GM18519 (cell line): ENCODE measurements at regions not wholly inside any gene's neighbourhood (a gene's known extent, or its start where the extent isn't known, plus 50 kb on each side); places are given as distances from the start of the nearest gene placed in this dataset.

Experiments used
- ATAC-seq: cut with Tn5 transposase; IDR thresholded peaks from one replicate; pipeline ENCODE4 v1.9.1; 2021; ENCODE audit warnings: mild to moderate bottlenecking, moderate library complexity; ENCODE audit not compliant: unreplicated experiment, low FRiP score

DNA sequence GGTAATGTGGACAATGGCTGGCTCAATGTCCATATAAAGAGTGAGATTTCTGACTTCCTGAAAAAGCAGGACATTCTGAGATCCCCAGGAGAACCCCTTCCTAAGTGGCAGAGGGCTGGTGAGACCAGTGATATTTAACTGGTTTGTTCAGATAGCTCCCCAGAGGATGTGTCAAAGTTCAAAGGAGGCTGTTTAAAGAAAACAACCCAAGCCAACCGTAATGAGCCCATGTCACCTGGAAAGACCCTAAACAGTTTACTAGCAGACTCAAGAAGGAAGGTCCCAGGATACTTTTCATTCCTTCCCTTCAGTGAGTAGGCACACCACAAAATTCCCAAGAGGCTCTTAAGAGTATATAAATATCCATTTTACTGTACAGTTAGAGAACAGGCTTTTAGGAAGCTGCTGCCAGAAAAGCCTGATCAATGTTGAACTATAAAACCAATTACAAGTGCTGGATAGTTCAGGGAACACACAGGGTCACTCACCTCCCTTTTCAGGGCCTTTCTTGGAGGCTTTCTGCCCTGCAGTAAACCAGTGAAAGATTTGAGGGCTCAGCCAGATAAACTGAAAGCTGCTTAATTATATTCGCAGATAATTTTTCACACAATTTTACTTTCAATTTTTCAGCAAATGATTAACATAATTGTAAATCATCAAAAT, 293.5 kb downstream of the ASXL3 start:
- no peak for ATAC-seq

DNA sequence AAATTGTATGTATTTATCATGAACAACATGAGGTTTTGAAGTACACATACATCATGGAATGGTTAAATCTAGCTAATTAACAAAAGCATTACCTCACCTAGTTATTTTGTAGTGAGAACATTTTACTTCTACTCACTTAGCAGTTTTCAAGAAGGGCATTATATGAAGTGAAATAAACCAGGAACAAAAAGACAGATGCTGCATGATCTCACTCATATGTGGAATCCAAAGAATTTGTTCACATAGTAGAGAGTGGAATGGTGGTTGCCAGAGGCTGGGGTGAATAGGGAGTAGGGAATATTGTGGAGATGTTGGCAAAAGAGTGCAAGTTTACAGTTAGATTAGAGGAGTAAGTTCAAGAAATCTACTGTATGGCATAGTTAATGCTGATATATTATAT, 292.0 kb downstream of the ASXL3 start:
- no peak for ATAC-seq

DNA sequence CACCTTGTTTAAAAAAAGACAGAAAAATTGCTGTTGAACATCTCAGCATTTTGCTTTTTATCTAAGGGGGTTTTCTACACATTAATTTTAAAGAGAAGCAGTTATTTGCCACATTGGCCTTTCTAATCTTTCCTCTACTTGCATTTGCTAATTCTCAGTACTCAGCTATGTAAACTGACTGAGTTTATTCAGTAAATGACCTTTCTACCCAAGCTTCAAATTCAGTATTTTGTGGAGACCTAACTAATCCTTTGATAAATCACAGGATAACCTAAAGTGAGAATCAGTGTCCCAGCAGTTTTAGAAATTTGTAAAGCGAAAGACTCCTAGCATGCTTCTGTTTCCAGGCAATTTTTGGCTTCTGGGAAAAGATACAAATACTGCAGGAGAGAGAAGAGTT, 288.4 kb downstream of the ASXL3 start:
- no peak for ATAC-seq

DNA sequence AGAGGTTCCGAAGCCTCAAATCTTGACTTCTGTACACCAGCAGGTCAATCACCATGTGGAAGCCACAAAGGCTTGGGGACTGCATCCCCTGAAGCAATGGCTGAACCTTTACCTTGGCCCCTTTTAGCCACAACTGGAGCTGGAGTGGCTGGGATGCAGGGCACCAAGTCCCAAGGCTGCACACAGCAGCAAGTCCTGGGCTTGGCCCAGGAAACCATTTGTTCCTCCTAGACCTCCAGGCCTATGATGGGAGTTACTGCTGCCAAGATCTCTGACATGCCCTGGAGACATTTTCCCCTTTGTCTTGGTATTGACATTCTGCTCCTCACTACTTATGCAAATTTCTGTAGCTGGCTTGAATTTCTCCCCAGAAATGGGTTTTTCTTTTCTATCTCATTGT, 285.9 kb downstream of the ASXL3 start:
- no peak for ATAC-seq

DNA sequence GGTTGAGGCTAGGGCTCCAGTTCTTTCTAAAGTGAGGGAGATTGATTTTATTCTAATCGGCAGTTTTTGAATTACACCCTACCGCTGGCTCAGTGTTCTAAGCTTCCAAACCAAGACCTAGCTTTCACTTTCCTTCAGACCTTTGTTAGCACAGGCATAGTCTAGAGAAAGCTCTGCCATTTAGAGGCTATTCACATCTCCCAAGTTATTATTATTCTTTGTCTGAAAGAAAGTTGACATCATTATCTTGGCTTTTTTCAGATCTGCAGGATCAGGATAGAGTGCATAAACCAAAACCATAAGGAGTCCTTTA, 276.8 kb downstream of the ASXL3 start:
- no peak for ATAC-seq

DNA sequence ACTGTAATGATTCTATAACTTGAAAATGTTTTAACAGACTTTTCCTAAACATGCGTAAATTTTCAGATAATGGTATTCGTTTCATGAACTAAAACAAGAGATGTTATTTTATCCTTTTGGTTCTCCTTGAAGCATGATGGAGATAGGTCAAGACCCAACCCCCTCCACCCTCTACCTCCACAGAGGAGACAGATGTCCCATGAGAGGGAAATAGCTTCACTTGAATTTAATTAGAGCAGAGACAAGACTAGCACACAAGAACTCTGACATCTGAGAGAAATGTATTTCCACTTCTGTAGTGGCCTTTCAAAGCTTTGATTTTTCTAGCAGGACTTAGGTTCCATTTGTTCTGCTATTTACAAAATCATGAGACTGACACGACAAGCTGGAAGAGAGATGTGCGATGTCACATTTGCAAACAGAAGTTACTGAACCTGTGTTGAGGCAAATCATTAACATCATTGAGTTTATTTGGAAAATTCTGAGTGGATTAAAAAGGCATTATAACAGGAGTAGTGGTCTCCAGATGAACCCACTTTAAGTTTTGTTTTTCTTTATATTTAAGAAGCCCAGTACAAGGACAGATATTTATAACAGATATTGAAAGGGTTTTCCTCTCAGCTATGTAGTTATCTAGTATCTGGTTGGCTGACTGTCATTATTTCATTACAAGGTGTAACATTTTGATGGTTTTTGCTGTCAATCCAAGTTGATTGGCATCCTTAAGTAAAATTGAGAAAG, 276.2 kb downstream of the ASXL3 start:
- ATAC-seq = no peak

DNA sequence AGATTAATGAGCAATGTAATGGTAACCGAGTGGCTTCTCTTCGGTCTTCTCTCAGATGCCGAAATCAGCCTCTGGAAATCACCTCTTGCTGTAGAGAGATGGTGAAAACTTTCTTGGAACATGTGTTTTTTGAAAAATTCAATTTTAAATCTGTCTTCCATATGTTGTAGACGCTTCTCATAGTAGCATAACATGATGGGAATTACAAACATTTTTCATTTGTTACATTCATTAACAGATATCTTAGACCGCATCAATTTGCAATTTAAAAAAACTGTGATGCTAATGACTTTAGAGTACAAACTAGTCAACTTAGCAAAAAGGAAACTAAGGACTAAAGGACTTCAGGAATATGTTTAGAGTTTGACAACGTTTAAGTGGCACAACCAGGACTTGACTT, 275.2 kb downstream of the ASXL3 start:
- no peak for ATAC-seq

DNA sequence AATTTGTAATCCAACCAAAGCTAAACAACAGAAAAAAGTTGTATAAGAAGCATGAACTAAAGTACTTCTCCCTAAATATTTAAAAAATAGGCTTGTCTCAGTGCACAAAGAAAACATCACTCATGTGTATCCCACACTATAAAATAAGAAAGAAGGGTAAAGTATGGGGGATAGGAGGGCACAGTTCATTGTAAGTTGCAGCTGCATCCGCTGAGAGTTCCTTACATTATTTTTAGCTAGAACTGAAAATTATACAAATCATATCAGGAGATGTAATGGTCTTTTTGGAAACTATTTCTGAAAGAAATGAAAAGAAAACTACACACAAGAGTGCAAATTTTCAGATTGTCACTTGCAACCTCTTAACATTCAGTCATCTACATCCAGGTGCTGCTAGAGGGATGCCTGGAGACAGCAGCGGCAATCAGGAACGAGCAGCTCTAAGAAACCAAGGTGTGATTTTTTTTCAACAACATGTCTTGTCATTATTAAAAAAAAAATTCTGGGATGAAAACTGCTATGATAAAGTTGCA, 273.6 kb downstream of the ASXL3 start:
- no peak for ATAC-seq

DNA sequence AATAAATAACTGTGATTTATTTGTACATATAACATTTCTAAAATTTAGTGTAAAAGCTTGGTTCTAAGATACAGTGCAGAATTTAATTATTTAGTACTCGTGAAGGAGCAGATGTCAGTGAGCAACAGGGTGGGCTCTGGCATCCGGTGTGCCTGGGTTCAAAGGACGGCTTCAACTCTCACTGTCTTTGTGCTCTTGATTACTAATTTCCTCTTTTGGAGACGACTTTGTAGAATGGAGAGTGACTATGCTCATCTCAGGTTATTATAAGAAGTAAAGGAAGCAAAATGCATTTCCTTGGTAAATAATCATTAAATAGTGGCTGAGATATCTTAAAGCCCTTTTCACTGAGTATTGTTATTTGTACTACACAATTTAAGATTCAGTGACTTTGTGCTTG, 271.7 kb downstream of the ASXL3 start:
- no peak for ATAC-seq

DNA sequence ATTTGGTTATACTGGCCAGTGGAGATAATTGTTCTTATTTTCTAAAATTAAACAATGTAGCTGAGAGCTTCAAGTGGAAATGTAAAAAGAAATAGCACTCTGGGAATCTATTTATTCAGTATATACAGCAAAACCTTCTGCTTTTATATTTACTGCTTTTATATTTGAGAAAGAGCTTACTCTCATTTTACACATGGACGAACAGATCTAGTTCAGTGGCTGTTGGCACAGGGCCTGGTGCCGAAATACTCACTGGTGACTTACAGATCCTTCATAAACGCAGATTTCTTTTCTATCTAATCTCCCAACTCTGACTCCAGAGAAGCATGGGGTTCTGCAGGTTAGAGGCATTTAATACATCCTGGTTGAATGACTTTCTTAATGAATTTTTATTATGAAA, 266.2 kb downstream of the ASXL3 start:
- no peak for ATAC-seq

DNA sequence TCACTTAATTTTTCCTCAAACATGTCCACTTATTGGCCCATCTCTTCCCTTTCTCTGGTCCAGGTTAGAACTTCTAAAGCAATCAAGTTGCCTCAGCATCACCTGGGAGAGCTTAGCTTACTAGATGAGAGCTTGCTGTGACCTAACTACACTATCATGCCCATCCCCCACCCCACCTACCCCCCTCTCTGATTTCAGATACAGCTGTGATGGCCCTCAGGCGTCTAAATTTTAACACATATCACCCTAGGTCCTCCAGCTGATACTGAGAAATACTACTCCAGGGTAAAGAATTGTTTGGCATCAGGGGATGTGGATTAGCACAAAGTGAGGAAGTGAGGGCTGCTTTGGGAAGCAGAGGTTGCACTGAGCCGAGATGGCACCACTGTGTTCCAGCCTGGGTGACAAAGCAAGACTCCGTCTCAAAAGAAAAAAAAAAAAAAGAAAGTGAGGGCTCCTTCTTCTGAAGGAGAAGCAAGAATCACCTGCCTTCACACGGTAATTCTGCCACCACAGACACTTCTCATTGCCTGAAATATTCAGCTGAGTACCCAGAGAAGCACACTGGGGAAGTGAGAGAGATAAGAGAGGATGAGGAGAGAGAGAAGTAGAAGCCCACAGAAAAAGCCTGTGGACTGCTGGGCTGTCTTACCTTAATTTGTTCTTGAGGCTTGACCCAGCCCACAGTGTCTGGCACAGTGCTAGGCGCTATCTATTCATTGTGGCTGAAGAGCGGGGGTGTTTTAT, 263.4 kb downstream of the ASXL3 start:
- no peak for ATAC-seq

DNA sequence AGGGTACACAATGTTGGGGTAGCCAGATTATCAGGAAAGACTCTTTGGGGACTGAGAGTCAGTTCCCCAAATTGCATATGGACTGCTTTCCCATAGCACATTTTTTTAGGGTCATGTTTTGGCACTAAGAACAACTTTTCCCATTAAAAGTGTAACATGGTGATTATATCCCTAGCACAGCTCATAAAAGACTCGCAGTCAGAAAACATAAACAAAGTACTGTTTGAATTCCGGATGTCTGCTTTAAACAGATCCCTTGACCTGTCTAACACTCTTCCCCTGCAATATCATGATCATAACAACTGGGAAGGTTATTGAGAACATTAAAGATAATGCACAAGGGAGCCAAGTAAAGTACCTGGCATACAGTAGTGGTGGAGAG, 262.2 kb downstream of the ASXL3 start:
- no peak for ATAC-seq

DNA sequence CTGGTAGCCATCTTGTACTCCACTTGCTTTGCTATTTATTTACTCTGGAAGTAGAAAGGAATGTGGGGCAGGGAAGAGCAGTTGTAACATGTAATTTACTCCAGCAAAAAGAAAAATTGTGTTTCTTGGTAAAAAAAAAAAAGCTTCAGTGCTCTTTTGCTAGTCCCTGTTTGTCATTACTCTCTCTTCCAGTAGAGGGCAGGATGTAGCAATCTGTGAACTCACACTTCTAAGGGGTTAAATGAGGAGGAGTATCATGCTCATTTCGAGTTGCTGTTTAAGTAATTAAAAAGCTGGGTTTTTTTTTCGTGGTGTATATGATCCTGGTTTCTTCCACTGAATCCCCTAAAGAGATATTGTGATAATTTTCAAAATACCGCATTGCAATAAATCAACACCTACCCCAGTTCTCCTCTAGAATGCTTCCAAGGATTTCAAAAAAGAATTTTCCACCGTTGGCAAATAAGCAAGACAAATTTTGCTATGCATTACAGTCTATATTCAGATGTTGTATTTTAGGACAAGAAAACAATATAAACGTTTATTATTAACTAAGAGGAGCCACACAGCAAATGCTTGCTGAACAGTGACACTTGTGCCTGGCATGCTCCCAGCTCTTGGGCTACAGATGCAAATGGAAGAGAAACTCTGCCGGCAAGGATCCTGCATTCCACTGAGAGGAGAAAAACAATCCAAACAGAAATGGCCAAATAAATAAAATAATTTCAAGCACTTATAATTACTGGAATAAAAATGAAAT, 261.6 kb downstream of the ASXL3 start:
- ATAC-seq = no peak

DNA sequence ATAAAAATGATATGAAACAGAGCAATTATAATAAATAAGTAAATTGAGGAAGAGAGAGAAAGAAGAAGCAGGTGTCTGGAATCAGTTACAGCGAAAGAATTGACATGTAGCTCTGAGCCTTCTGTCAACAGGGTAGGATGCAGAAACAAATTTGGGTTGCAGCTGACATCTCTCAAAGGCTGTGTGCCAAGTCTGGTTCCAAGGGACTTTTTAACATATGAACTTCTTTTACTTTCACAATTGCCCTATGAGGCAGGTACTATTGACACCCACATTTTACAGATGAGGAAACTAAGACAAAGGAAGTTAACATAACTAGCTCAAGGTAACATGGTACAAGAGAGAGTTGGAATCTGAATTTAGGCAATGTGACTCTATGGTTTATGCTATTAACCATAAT, 260.0 kb downstream of the ASXL3 start:
- ATAC-seq = no peak

DNA sequence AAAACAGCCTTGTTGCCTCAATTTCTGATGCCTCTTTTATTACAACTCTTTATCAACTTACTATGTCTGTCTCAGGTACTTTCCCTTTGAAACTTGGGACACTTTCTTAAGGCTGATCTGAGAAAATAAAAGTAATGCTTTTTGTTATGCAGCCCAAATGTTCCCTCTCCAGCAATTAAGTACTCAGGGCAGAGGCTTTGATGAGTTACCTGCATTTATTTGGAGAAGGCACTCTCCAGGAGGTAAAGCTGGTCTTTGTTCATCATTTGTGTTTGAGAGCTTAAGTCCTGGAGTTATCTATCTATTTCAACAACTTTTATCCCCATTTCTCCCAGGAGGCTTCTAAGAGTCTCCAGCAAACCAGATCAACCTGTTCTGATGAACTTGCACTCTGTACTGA, 259.2 kb downstream of the ASXL3 start:
- no peak for ATAC-seq

DNA sequence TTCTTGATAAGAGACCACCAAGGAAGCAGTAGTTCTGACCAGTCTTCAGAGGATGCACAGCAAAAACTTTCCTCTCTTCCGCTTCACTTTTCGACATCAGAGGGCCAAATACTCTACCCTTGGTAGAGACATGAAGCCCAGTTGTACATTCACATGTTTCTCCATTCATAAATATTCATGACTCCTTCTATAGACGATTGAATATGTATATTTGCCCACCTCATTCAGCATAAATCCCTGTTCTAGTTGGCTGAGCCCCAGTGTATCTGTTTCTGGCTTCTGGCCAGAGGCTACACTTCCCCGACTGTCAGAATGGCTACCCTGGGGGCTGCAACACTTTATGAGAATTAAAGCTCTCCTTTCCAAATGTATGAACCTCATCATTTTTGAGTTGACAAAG, 258.5 kb downstream of the ASXL3 start:
- ATAC-seq = no peak

DNA sequence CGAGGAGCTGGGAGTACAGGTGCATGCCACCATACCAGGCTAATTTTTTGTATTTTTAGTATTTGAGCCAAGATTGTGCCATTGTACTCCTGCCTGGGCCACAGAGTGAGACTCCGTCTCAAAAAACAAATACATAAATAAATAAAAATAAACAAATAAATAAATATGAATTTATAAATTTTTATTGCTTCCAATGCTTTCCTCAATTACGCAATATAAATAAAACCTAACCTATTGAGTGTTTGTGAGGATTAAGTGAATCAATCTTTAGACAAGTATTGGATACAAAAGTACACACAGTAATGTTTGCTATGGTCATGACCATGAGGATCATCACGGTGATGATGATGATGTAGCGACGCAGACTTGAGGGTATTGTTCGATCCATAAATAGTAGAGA, 257.4 kb downstream of the ASXL3 start:
- no peak for ATAC-seq

DNA sequence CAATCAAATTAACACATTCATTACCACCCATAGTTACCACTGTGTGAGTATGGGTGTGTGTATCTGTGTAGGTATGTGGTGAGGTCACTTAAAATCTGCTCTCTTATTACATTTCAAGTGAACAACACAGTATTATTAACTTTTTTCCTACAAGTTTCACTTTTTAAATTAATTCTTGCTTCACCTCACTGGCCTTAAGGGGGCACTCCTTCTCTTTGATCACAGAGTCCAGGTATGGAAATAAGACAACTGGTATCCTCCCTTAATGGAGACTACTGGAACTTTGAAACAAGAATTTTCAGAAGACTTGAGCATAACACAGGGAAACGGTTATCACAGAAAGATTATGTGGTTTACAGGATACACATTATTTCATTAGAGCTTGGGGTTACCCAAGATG, 255.8 kb downstream of the ASXL3 start:
- ATAC-seq = no peak

DNA sequence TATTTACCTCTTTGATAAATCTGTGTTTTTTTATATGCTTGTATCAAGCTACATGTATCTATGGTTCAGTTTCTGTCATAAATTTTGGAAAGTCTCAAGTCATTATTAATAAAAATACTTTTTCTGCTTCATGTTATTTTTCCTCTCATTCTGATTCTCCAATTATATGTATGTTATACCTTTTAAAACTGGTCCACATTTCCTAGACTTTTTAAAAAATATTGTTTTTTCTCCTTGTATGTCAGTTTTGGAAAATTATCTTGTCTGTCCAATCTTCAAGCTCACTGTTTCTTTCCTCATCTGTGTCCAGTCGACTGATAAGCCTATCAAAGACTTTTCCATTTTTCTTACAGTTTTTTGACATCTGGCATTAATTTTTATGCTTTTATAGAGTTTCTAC, 253.4 kb downstream of the ASXL3 start:
- no peak for ATAC-seq

DNA sequence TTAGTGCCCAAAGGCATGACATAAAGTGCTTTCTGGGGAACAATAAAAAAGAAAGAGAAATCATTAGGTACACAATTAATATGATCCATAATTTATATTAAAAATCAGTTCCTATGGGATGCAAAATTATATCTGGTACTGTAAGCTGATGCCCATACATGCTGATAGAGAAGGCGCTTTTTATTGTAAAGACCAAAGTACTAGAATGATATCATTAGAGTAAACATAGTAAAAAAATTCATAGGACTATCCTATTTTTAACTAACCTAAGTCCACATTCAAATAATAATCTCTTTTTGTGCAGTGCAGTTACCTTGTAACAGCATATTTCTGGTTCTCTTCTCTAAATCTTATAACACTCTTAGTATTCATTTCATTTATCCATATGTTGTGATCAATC, 252.2 kb downstream of the ASXL3 start:
- no peak for ATAC-seq

DNA sequence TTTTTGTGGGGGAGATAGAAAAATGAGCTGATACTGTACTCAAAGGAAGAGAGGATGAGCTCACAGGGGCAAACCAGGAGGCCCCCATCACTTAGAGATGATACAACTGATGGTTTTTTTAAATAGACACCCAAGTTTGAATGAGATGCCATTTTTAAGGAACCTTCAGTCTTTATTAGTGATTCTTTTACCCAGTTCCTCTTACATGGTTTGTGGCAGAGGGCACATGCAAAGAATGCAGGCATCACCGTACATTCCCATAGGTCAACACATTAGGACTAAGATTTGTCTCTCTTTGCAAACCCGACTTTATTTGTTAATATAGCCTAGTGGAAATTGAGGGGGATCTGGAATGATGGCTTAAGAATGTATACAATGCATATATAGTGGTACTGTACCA, 250.9 kb downstream of the ASXL3 start:
- ATAC-seq = no peak
